Activated T-helper 17 cell treated with anti-CD3 and anti-CD28 coated beads, Interleukin-2, amount 50 U/mL, for 72 hours (primary cell): ENCODE measurements at regions not wholly inside any gene's neighbourhood (a gene's known extent, or its start where the extent isn't known, plus 50 kb on each side); places are given as distances from the start of the nearest gene placed in this dataset.

Experiments used
- ATAC-seq: fragments of 150-1000 bp; cut with Tn5 transposase; replicated peaks from 2 replicates; pipeline ENCODE4 v1.10.0; 2021; ENCODE audit warnings: mild to moderate bottlenecking, moderate library complexity
- H3K27ac Mint-ChIP-seq: one replicate; pipeline ENCODE4 v1.8.0; 2022; ENCODE audit warnings: mixed read lengths
- H3K27me3 Mint-ChIP-seq: one replicate; pipeline ENCODE4 v1.8.0; 2022; ENCODE audit warnings: mixed read lengths
- H3K36me3 Mint-ChIP-seq: one replicate; pipeline ENCODE4 v1.8.0; 2022; ENCODE audit warnings: low read depth, mild to moderate bottlenecking, mixed read lengths
- H3K4me1 Mint-ChIP-seq: one replicate; pipeline ENCODE4 v1.8.0; 2022; ENCODE audit warnings: mixed read lengths
- H3K4me3 Mint-ChIP-seq: one replicate; pipeline ENCODE4 v1.8.0; 2022; ENCODE audit warnings: mild to moderate bottlenecking, mixed read lengths
- H3K9me3 Mint-ChIP-seq: one replicate; pipeline ENCODE4 v1.8.0; 2022; ENCODE audit warnings: mixed read lengths

DNA sequence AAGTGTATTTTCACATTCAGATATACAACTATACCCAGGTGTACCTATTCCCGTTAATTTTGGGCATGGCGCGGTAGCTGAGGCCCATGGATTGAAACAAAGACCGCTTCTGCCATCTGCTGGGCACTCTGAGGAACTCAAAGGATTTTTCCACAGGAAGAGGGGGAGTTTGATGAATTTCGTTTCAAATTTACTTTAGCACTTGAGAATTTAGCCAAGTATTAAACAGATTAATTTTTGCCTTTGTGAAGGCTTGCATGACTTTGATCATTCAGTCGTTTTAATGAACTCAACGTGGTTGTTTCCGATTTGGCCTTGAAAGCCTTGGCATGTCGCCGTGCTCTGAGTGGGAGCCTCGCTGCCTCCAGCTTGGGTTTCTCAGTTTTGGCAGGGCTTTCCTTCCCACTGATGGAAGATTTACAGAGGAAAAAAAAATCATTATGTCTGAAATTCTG, 153.2 kb upstream of the DDHD1 start:
- Mint-ChIP-seq H3K4me3 (peak overlapping the region; percentile 63), H3K27ac (peak overlapping the region; percentile 50), H3K9me3 (peaks cover 10% of the 10 kb centered on the region), H3K36me3 (no peaks in the 10 kb centered on the region), H3K27me3 (no peaks in the 10 kb centered on the region), H3K4me1 (peaks cover 12% of the 10 kb centered on the region)
- peak; percentile 59 for ATAC-seq

GRCh38 chr14:53304726-53305381, 151.7 kb upstream of the DDHD1 start:
- Mint-ChIP-seq H3K27ac (peak overlapping the region; percentile 20), H3K4me1 (peaks cover 5% of the 10 kb centered on the region), H3K4me3 (no peak overlapping the region), H3K36me3 (no peaks in the 10 kb centered on the region), H3K27me3 (no peaks in the 10 kb centered on the region), H3K9me3 (peaks cover 2% of the 10 kb centered on the region)
- ATAC-seq = no peak

DNA sequence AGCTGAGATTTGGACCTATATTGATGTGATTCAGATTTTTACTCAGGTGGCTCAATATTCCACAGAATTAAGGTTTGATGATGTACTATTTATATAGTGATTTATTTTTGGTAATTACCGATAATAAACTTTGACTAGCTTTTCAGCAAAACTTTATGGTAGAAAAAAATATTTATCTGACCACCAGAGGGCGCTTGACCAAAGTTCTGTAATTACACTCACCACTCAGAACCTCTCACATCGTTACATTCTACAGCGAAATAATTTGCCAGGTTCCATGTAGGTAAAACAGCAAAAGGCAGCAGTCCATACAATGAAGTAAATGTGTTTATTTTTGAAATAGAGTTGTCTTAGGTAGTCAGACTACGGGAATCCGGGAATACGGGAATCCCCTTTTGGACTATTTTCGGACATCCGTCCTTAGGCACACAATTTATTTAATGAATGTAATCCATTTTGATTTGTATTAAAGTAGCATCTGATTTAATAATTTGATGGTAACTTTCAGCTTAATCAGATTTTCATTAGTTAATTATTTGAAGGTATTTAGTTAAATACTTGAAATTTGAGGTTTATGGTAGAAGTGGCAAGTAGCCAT, 143.0 kb upstream of the DDHD1 start:
- Mint-ChIP-seq H3K36me3 (no peaks in the 10 kb centered on the region), H3K27me3 (no peaks in the 10 kb centered on the region), H3K9me3 (no peaks in the 10 kb centered on the region), H3K4me1 (no peaks in the 10 kb centered on the region), H3K27ac (no peak overlapping the region), H3K4me3 (no peak overlapping the region)
- ATAC-seq = no peak

GRCh38 chr14:53295372-53295771, 142.2 kb upstream of the DDHD1 start:
- Mint-ChIP-seq H3K4me1 (no peaks in the 10 kb centered on the region), H3K27ac (no peak overlapping the region), H3K27me3 (no peaks in the 10 kb centered on the region), H3K4me3 (no peak overlapping the region), H3K9me3 (no peaks in the 10 kb centered on the region), H3K36me3 (no peaks in the 10 kb centered on the region)
- no peak for ATAC-seq

DNA sequence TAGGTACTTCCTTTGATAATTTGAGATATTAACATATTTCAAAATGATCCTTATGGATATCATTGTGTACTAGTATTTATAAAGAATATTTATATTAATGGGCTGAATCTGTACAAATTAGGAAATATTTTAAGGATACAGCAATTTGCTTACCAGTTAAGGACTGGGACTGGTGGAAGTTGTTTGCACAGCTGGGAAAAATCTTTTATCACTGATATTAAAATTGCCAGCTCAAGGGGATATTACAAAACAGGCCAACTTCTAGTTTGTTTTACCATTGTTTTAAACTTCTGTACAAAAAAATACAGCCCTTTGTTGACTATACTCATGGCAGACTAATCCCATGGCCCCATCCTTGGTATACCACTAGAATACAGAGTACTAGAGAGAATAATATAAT, 133.2 kb upstream of the DDHD1 start:
- no peak for ATAC-seq
- no peaks in the 10 kb centered on the region for H3K27me3 Mint-ChIP-seq
- no peaks in the 10 kb centered on the region for H3K9me3 Mint-ChIP-seq
- H3K36me3 Mint-ChIP-seq = no peaks in the 10 kb centered on the region
- no peak overlapping the region for H3K27ac Mint-ChIP-seq
- H3K4me1 Mint-ChIP-seq = no peaks in the 10 kb centered on the region
- H3K4me3 Mint-ChIP-seq = no peak overlapping the region

DNA sequence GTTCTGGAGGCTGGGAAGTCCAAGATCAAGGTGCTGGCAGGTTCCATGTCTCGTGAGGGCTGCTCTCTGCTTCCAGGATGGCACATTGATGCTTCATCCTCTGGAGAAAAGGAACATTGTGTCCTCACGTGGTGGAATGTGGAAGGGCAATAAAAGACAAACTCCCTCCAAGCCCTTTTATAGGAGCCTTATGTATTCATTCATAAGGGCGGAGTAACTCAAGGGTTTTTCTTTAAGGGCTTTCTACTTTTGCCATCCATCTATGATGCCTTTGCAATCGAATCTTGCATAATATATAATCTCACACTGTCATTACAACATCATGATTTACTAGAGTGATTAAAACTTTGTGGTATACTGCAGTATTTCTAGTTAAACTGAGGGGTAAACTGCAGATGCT, 132.7 kb upstream of the DDHD1 start:
- H3K9me3 Mint-ChIP-seq = peaks cover 2% of the 10 kb centered on the region
- no peaks in the 10 kb centered on the region for H3K4me1 Mint-ChIP-seq
- no peak overlapping the region for H3K4me3 Mint-ChIP-seq
- no peak overlapping the region for H3K27ac Mint-ChIP-seq
- no peak for ATAC-seq
- H3K27me3 Mint-ChIP-seq = no peaks in the 10 kb centered on the region
- no peaks in the 10 kb centered on the region for H3K36me3 Mint-ChIP-seq

GRCh38 chr14:53285064-53285463, 131.9 kb upstream of the DDHD1 start:
- Mint-ChIP-seq H3K9me3 (peaks cover 5% of the 10 kb centered on the region), H3K36me3 (no peaks in the 10 kb centered on the region), H3K4me1 (no peaks in the 10 kb centered on the region), H3K4me3 (no peak overlapping the region), H3K27me3 (no peaks in the 10 kb centered on the region), H3K27ac (no peak overlapping the region)
- ATAC-seq = no peak

DNA sequence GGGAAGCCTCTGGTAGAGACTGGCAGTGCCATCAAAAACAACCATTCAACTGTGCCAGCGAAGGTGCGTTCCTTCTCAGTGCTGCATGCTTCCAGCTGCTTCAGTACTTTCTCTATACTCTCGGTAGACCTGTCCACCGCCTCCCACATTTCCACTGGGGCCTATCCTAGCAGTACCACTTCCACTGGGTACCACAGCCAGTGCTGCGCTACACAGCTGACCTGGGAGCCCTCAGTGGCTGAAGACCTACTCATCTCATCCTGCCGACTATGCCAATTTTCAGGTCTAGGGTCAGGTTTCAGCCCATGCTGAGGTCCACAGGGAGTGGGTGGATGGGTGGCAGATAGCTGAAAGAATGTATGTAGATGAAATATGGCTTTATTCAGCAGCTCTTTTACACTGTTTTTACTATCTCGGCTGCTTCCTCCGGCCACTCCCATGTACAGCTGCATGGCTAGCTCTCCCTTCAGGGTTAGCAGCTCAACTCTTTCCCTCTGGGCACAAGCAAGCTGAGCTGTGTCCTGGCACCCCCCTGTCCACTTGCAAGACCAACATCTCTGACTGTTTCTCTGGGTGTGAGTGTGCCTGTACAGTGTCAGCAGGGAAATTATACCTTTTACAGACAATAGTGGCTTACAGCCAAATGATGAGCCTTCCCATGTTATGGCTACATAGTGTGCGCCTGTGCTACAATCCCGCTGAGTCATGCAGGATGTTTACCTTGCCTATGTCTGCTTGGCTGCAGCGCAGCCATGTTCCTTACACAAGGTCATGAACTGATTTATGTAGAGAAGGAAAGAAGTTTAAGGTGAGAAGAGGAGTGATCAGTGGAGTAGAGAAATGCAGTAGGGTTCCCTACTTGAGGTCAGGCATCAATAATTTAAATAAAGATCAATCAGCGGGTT, 125.7 kb upstream of the DDHD1 start:
- Mint-ChIP-seq H3K4me1 (no peaks in the 10 kb centered on the region), H3K27ac (no peak overlapping the region), H3K9me3 (peaks cover 11% of the 10 kb centered on the region), H3K27me3 (no peaks in the 10 kb centered on the region), H3K36me3 (no peaks in the 10 kb centered on the region), H3K4me3 (no peak overlapping the region)
- ATAC-seq = no peak

- Mint-ChIP-seq H3K4me3 (no peak overlapping the region), H3K9me3 (no peaks in the 10 kb centered on the region), H3K36me3 (no peaks in the 10 kb centered on the region), H3K4me1 (no peaks in the 10 kb centered on the region), H3K27me3 (no peaks in the 10 kb centered on the region), H3K27ac (no peak overlapping the region)
- no peak for ATAC-seq
Observed at GRCh38 chr14:53273671-53274072, 120.5 kb upstream of the DDHD1 start.

DNA sequence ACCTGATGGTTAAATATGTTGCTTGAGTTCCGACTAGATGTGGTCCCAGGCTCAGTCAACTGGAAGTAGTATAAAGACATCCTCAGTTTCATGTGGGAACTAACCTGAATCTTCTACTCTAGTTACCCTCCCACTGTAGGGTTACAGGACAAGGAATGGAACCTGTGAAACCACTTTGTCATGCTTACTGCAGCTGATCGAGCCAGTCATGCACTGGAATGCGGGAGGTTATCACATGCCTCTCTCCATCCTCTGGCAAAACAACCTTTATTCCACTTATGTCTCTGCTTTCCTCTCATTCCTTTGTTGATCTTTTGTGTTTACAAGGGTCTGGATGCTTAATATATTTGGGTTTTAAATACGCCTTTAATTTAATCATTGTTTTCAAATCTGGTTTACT, 111.9 kb upstream of the DDHD1 start:
- Mint-ChIP-seq H3K4me3 (no peak overlapping the region), H3K36me3 (no peaks in the 10 kb centered on the region), H3K9me3 (peaks cover 4% of the 10 kb centered on the region), H3K27me3 (no peaks in the 10 kb centered on the region), H3K4me1 (no peaks in the 10 kb centered on the region), H3K27ac (no peak overlapping the region)
- ATAC-seq = no peak

DNA sequence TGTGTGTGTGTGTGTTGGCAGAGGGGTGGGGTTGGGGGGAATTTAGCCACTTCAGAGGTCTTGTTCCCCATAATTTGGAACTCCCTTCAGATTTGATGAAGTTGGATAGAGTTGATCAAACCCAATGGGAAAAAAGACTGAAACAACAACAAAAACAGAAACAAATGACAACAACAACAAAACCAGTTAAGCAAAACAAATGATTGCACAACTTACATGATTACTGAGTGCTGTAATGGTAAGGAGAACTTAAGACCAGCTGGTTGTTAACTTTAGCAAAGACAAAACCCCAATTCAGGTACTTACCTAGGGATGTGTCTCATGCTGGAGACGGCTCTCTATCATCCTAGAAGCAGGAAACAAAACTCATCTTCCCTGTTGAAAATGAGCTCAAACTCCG, 107.8 kb upstream of the DDHD1 start:
- no peak for ATAC-seq
- H3K36me3 Mint-ChIP-seq = no peaks in the 10 kb centered on the region
- H3K27me3 Mint-ChIP-seq = no peaks in the 10 kb centered on the region
- H3K4me1 Mint-ChIP-seq = no peaks in the 10 kb centered on the region
- H3K27ac Mint-ChIP-seq = no peak overlapping the region
- H3K9me3 Mint-ChIP-seq = peaks cover 4% of the 10 kb centered on the region
- no peak overlapping the region for H3K4me3 Mint-ChIP-seq

- Mint-ChIP-seq H3K9me3 (peaks cover 4% of the 10 kb centered on the region), H3K4me1 (no peaks in the 10 kb centered on the region), H3K27ac (no peak overlapping the region), H3K36me3 (no peaks in the 10 kb centered on the region), H3K4me3 (no peak overlapping the region), H3K27me3 (no peaks in the 10 kb centered on the region)
- ATAC-seq = no peak
Observed at GRCh38 chr14:53260286-53260685, 107.2 kb upstream of the DDHD1 start.

DNA sequence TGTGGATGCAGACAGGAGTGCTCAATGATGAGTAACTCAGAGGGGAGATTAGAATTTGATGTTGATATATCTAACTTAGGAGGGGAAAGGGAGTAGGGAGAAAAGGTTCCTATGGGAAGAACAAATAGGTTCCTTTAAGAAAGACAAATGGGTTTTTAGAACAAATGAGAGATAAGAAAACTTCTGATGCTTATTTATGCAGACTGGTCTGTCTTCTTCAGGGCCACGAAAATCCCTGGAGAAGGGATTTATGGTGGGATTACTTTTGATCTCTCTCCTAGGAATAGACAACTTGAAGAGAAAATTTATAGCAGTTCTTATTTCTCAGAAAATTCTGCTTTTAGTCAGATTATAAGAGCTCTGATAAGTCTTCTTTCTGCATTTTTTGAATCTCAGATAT, 99.0 kb upstream of the DDHD1 start:
- Mint-ChIP-seq H3K36me3 (no peaks in the 10 kb centered on the region), H3K27ac (no peak overlapping the region), H3K9me3 (peaks cover 6% of the 10 kb centered on the region), H3K27me3 (no peaks in the 10 kb centered on the region), H3K4me1 (no peaks in the 10 kb centered on the region), H3K4me3 (no peak overlapping the region)
- ATAC-seq = no peak

DNA sequence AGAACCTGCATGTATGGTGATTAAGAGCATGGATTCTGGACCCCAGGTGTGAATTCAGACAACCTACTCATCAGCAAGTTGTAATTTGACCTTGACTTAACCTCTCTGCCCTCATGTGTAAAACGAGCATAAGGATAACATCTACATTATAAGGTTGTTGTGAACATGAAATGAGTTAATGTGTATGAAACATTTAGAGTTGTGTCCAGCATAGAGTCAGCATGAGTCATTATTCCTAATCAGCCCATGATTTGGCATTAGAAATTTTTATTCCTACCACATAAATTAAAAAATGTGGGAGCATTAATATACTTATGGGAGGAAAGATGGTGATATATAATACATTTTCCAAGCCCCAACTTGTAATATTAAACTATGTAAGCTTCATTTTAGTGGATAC, 95.9 kb upstream of the DDHD1 start:
- ATAC-seq = no peak
- peaks cover 6% of the 10 kb centered on the region for H3K9me3 Mint-ChIP-seq
- H3K27ac Mint-ChIP-seq = no peak overlapping the region
- no peaks in the 10 kb centered on the region for H3K27me3 Mint-ChIP-seq
- no peaks in the 10 kb centered on the region for H3K4me1 Mint-ChIP-seq
- H3K36me3 Mint-ChIP-seq = no peaks in the 10 kb centered on the region
- no peak overlapping the region for H3K4me3 Mint-ChIP-seq
